BJ (cell line): ENCODE measurements at regions not wholly inside any gene's neighbourhood (a gene's known extent, or its start where the extent isn't known, plus 50 kb on each side); places are given as distances from the start of the nearest gene placed in this dataset.

ENCODE experiments used
- CTCF ChIA-PET: fragments of 350-600 bp; formaldehyde crosslinking; extraction: SDS; loops from one replicate; lab custom pipeline; 2021; ENCODE audit warnings: antibody characterized with exemption, inconsistent platforms; lab: Yijun Ruan, JAX
- POLR2A ChIA-PET: fragments of 300-600 bp; sonication (Branson Sonifier 250); formaldehyde crosslinking; extraction: SDS; loops from one replicate; lab custom pipeline; 2021; ENCODE audit warnings: antibody characterized with exemption; lab: Charles Lee
- DNase-seq: peaks from one replicate; pipeline ENCODE4 v3.0.0-alpha.2; 2011; ENCODE audit warnings: low read depth
- H3K27me3 ChIP-seq: 2 replicates; pipeline ENCODE4 v1.6.0; 2011; ENCODE audit warnings: low read length; ENCODE audit not compliant: control insufficient read depth, insufficient read depth
- H3K36me3 ChIP-seq: 2 replicates; pipeline ENCODE4 v1.5.1; 2011; ENCODE audit warnings: low read length; ENCODE audit not compliant: control insufficient read depth, insufficient read depth
- H3K4me3 ChIP-seq: 2 replicates; pipeline ENCODE4 v1.5.1; 2011; ENCODE audit warnings: low read depth, mild to moderate bottlenecking, control low read depth, low read length
- CTCF ChIP-seq: IDR thresholded peaks from 2 replicates; pipeline ENCODE4 v1.5.1; 2011; ENCODE audit warnings: low read depth, mild to moderate bottlenecking, control low read depth, inconsistent platforms, low read length, moderate library complexity; ENCODE audit not compliant: insufficient read depth

- Histone ChIP-seq H3K27me3 (no peaks in the 10 kb centered on the region), H3K4me3 (no peak overlapping the region), H3K36me3 (no peaks in the 10 kb centered on the region)
- TF ChIP-seq CTCF = no peak
- no peak for DNase-seq
- CTCF ChIA-PET = interaction anchor here (0.6 kb wide), 1 partner anchor 1068 kb away, joined by 3 read pairs; no protein-coding TSS in a partner anchor
- POLR2A ChIA-PET = no interaction called here
Measured at GRCh38 chr10:65306201-65306600, 1619.6 kb upstream of the LRRTM3 start.

- Histone ChIP-seq H3K4me3 (no peak overlapping the region), H3K36me3 (no peaks in the 10 kb centered on the region), H3K27me3 (no peaks in the 10 kb centered on the region)
- ChIA-PET POLR2A (no interaction called here), CTCF (no interaction called here)
- DNase-seq = no peak
- TF ChIP-seq CTCF = no peak
Measured at GRCh38 chr10:65312876-65313275, 1613.0 kb upstream of the LRRTM3 start.

GRCh38 chr10:65313406-65313805 is 1612.4 kb upstream of the LRRTM3 start:
- Histone ChIP-seq H3K4me3 (no peak overlapping the region), H3K36me3 (no peaks in the 10 kb centered on the region), H3K27me3 (no peaks in the 10 kb centered on the region)
- ChIA-PET POLR2A (no interaction called here), CTCF (no interaction called here)
- DNase-seq = no peak
- TF ChIP-seq CTCF = no peak

- CTCF ChIA-PET = no interaction called here
- no peak for DNase-seq
- POLR2A ChIA-PET = no interaction called here
- Histone ChIP-seq H3K4me3 (no peak overlapping the region), H3K36me3 (no peaks in the 10 kb centered on the region), H3K27me3 (no peaks in the 10 kb centered on the region)
- no peak for TF ChIP-seq CTCF
Measured at GRCh38 chr10:65314253-65314652, 1611.6 kb upstream of the LRRTM3 start.

- DNase-seq = no peak
Measured at GRCh38 chr10:65319493-65319892, 1606.3 kb upstream of the LRRTM3 start.

More at GRCh38 chr10:65319493-65319892, 1606.3 kb upstream of the LRRTM3 start:
- Histone ChIP-seq H3K4me3 (no peak overlapping the region), H3K36me3 (no peaks in the 10 kb centered on the region), H3K27me3 (no peaks in the 10 kb centered on the region)
- POLR2A ChIA-PET = no interaction called here
- CTCF ChIA-PET = no interaction called here
- no peak for TF ChIP-seq CTCF
